ENCODE measurements at regions not wholly inside any gene's neighbourhood (a gene's known extent, or its start where the extent isn't known, plus 50 kb on each side); places are given as distances from the start of the nearest gene placed in this dataset.
A peak's percentile ranks its signal among the peaks of the same experiment; 100 is the strongest.

- no peak for DNase-seq (ENCODE audit: low spot score)
- peak; percentile 31; the same call in 1 of the 2 replicates for TF ChIP-seq CTCF (conservative IDR thresholded peaks at IDR 0.05; ENCODE audit: low read depth)
- H3K27ac ChIP-seq = no peak overlapping the region
- ChIA-PET CTCF (interaction anchor here (0.6 to 1.2 kb wide), 3 partner anchors 238 to 1399 kb away, joined by 3 to 5 read pairs (median 3); no protein-coding TSS in a partner anchor), POLR2A (ENCODE audit: low non-redundant PET) (interaction anchor here (0.6 kb wide), 1 partner anchor 234 kb away, joined by 3 read pairs; no protein-coding TSS in a partner anchor)
These were observed 253.6 kb upstream of the CCDC179 start for GRCh38 chr11:23113887-23114216.

GRCh38 chr11:23123753-23124152 lies 263.5 kb upstream of the CCDC179 start:
- CTCF ChIA-PET = interaction anchor here (0.6 to 0.7 kb wide), 2 partner anchors 40 to 1263 kb away, joined by 3 to 7 read pairs; no protein-coding TSS in a partner anchor
- POLR2A ChIA-PET (ENCODE audit: low non-redundant PET) = no interaction called here
- no peak overlapping the region for H3K27ac ChIP-seq
- TF ChIP-seq CTCF (conservative IDR thresholded peaks at IDR 0.05; ENCODE audit: low read depth) = no peak
- no peak for DNase-seq (ENCODE audit: low spot score)

- H3K27ac ChIP-seq = no peak overlapping the region
- DNase-seq (ENCODE audit: low spot score) = no peak
- POLR2A ChIA-PET (ENCODE audit: low non-redundant PET) = no interaction called here
- no peak for TF ChIP-seq CTCF (conservative IDR thresholded peaks at IDR 0.05; ENCODE audit: low read depth)
- CTCF ChIA-PET = interaction anchor here (0.6 kb wide), 1 partner anchor 40 kb away, joined by 7 read pairs; no protein-coding TSS in a partner anchor
These were observed 264.0 kb upstream of the CCDC179 start for GRCh38 chr11:23124249-23124648.

GRCh38 chr11:23124996-23125395 lies 264.7 kb upstream of the CCDC179 start:
- no peak overlapping the region for H3K27ac ChIP-seq
- ChIA-PET CTCF (no interaction called here), POLR2A (ENCODE audit: low non-redundant PET) (no interaction called here)
- no peak for DNase-seq (ENCODE audit: low spot score)
- no peak for TF ChIP-seq CTCF (conservative IDR thresholded peaks at IDR 0.05; ENCODE audit: low read depth)

GRCh38 chr11:23127706-23128105 lies 267.4 kb upstream of the CCDC179 start:
- TF ChIP-seq CTCF (conservative IDR thresholded peaks at IDR 0.05; ENCODE audit: low read depth) = no peak
- CTCF ChIA-PET = no interaction called here
- DNase-seq (ENCODE audit: low spot score) = no peak
- POLR2A ChIA-PET (ENCODE audit: low non-redundant PET) = no interaction called here
- H3K27ac ChIP-seq = no peak overlapping the region

GRCh38 chr11:23134627-23135026 lies 274.4 kb upstream of the CCDC179 start:
- POLR2A ChIA-PET (ENCODE audit: low non-redundant PET) = no interaction called here
- no peak for TF ChIP-seq CTCF (conservative IDR thresholded peaks at IDR 0.05; ENCODE audit: low read depth)
- DNase-seq (ENCODE audit: low spot score) = no peak
- CTCF ChIA-PET = no interaction called here
- no peak overlapping the region for H3K27ac ChIP-seq

GRCh38 chr11:23138761-23139160 lies 278.5 kb upstream of the CCDC179 start:
- no peak overlapping the region for H3K27ac ChIP-seq
- no peak for TF ChIP-seq CTCF (conservative IDR thresholded peaks at IDR 0.05; ENCODE audit: low read depth)
- ChIA-PET POLR2A (ENCODE audit: low non-redundant PET) (no interaction called here), CTCF (interaction anchor here (0.6 kb wide), 1 partner anchor 1085 kb away, joined by 8 read pairs; no protein-coding TSS in a partner anchor)
- no peak for DNase-seq (ENCODE audit: low spot score)

All from RWPE1 (cell line).